ENCODE measurements at regions not wholly inside any gene's neighbourhood (a gene's known extent, or its start where the extent isn't known, plus 50 kb on each side); places are given as distances from the start of the nearest gene placed in this dataset.

DNA sequence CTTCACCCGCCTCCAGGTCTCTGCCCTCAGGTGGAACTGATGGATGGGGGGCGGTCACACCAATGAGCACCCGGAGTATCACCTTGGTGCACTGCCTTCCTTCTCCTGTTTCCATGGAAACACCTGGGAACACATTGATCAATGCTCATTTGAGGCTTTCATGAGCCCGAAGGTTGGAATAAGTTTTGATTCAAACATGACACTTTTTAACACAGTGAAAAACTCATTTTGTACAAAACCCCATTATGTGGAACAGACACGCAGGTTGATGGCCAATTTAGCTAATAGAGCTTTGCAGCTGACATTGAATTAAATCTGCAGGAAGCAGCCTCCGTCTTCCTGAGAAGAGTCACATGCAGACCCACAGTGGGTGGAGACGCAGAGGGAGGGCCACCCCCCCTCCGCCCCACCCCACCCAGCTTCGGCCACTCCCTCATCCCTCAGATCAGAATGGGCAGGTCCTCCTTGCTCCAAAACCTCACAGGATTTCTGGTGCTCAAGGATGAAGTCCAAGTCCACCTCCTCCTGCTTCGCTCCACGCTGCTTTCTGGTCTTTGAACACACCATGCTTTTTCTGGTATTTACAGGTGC lies 96.0 kb upstream of the MYCN start:
- H3K9me3 Mint-ChIP-seq: peaks cover 41% of the 10 kb centered on the region
- no peak overlapping the region for H3K27ac Mint-ChIP-seq
- H3K4me3 Mint-ChIP-seq: no peak overlapping the region
- H3K36me3 Mint-ChIP-seq (ENCODE audit: low read depth): peaks cover 5% of the 10 kb centered on the region
- H3K4me1 Mint-ChIP-seq (ENCODE audit: low read depth): no peaks in the 10 kb centered on the region
- H3K27me3 Mint-ChIP-seq (ENCODE audit: insufficient read depth): peaks cover 2% of the 10 kb centered on the region
- TF ChIP-seq, protein P1, sequence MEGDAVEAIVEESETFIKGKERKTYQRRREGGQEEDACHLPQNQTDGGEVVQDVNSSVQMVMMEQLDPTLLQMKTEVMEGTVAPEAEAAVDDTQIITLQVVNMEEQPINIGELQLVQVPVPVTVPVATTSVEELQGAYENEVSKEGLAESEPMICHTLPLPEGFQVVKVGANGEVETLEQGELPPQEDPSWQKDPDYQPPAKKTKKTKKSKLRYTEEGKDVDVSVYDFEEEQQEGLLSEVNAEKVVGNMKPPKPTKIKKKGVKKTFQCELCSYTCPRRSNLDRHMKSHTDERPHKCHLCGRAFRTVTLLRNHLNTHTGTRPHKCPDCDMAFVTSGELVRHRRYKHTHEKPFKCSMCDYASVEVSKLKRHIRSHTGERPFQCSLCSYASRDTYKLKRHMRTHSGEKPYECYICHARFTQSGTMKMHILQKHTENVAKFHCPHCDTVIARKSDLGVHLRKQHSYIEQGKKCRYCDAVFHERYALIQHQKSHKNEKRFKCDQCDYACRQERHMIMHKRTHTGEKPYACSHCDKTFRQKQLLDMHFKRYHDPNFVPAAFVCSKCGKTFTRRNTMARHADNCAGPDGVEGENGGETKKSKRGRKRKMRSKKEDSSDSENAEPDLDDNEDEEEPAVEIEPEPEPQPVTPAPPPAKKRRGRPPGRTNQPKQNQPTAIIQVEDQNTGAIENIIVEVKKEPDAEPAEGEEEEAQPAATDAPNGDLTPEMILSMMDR (IDR thresholded peaks at IDR 0.05): no peak
- no peak for DNase-seq

DNA sequence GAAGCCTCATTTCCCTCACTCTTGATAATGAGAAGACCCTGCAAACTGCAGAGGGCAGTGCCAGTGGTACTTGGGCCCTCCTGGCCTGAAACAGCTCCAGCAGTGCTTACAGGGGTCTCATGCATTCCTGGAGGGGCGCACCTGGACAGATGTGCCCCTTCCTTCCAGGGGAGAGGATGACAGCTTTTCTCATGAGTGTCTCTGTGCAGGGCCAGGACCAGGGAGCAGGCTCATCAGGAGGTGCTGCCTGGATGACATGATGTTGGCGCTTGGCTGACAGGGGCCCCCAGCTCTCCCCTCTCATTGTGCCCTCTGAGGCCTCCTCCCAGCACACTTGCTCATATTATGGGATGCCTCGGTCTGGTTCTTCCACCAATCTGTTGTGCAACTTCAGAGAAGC lies 95.1 kb upstream of the MYCN start:
- H3K27ac Mint-ChIP-seq: no peak overlapping the region
- no peaks in the 10 kb centered on the region for H3K4me1 Mint-ChIP-seq (ENCODE audit: low read depth)
- DNase-seq: no peak
- TF ChIP-seq, protein P1 (IDR thresholded peaks at IDR 0.05): no peak
- H3K27me3 Mint-ChIP-seq (ENCODE audit: insufficient read depth): peaks cover 2% of the 10 kb centered on the region
- no peak overlapping the region for H3K4me3 Mint-ChIP-seq
- H3K9me3 Mint-ChIP-seq: peaks cover 46% of the 10 kb centered on the region
- peaks cover 5% of the 10 kb centered on the region for H3K36me3 Mint-ChIP-seq (ENCODE audit: low read depth)

DNA sequence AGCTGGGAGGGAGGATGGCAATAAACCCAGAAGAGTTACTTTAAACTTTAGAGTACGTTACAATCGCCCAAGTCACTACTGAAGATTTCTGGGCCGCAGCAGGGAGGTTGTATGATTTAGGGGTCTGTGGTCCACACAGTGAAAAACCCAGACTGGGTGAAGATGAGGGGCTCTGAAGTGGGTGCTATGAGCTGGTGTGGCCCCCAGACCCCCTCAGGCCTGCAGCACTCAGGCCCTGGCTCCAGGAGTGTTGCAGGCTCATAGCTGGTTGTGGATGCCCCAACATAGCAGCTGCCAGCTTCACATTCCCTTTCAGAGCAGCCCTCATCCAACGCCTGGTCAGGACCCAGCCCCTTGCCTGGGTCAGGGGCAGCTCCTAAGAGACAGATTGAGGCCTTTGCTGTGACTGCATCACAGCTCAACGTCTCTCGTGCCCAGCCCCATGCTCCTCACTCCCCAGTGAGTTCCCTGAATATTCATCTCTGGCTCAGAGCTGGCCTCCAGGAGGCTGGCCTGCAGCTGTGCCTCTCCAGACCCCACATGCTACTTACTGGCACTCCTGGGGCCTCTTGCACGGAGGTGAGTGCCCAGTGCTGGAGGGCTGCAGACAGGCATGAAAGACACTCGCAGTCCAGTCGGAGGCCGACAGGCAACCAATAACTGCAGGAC lies 94.5 kb upstream of the MYCN start:
- DNase-seq: no peak
- H3K27me3 Mint-ChIP-seq (ENCODE audit: insufficient read depth): peaks cover 2% of the 10 kb centered on the region
- no peak overlapping the region for H3K27ac Mint-ChIP-seq
- no peak overlapping the region for H3K4me3 Mint-ChIP-seq
- H3K36me3 Mint-ChIP-seq (ENCODE audit: low read depth): peaks cover 5% of the 10 kb centered on the region
- TF ChIP-seq, protein P1 (IDR thresholded peaks at IDR 0.05): no peak
- peaks cover 46% of the 10 kb centered on the region for H3K9me3 Mint-ChIP-seq
- no peaks in the 10 kb centered on the region for H3K4me1 Mint-ChIP-seq (ENCODE audit: low read depth)

DNA sequence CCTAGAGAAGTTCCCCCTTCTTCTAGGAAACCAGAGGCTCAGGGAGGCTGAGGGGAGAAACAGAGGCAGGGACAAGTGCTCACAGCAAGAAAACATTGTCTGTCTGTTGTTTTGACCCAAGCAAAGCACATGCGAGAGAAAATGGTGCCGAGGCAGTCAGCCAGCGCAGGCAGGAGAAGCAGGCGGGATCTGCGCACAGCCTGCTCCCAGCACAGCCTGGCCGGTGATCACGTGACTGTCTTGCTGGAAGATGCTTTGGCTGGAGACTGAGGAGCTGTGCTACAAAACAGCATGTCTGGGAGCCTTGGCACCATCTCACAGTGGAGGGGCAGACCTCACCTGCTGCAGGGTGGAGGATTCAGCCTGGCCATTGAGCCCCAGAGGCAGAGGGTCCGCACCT lies 93.7 kb upstream of the MYCN start:
- Mint-ChIP-seq H3K27me3 (ENCODE audit: insufficient read depth) (peaks cover 2% of the 10 kb centered on the region), H3K4me1 (ENCODE audit: low read depth) (no peaks in the 10 kb centered on the region), H3K9me3 (peaks cover 46% of the 10 kb centered on the region), H3K36me3 (ENCODE audit: low read depth) (peaks cover 5% of the 10 kb centered on the region), H3K27ac (no peak overlapping the region), H3K4me3 (no peak overlapping the region)
- TF ChIP-seq, protein P1 (IDR thresholded peaks at IDR 0.05): no peak
- DNase-seq: no peak

DNA sequence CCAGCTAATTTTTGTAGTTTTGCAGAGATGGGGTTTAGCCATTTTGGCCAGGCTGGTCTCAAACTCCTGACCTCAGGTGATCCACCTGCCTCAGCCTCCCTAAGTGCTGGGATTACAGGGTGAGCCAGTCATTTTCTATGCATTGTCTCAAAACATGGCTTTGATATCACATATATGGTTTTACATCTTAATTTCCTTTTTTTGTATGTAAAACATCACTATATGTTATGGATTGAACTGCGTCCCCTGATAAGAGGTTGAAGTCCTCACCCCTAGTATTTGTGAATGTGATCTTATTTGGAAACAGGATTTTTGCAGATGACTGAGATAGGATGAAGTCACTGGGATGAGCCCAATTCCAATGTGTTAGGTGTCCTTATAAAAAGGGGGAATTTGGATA lies 89.8 kb upstream of the MYCN start:
- no peak for DNase-seq
- H3K27ac Mint-ChIP-seq: no peak overlapping the region
- H3K4me3 Mint-ChIP-seq: no peak overlapping the region
- H3K36me3 Mint-ChIP-seq (ENCODE audit: low read depth): peaks cover 5% of the 10 kb centered on the region; the same call in 1 of the 2 replicates
- no peaks in the 10 kb centered on the region for H3K4me1 Mint-ChIP-seq (ENCODE audit: low read depth)
- H3K9me3 Mint-ChIP-seq: peaks cover 39% of the 10 kb centered on the region
- H3K27me3 Mint-ChIP-seq (ENCODE audit: insufficient read depth): no peaks in the 10 kb centered on the region; the same call in none of the 2 replicates
- TF ChIP-seq, protein P1 (IDR thresholded peaks at IDR 0.05): no peak
